ENCODE measurements at regions not wholly inside any gene's neighbourhood (a gene's known extent, or its start where the extent isn't known, plus 50 kb on each side); places are given as distances from the start of the nearest gene placed in this dataset.

GRCh38 chr13:80476953-80477352, 136.0 kb upstream of the SPRY2 start:
- no peaks in the 10 kb centered on the region for H3K36me3 ChIP-seq (ENCODE audit: control insufficient read depth, insufficient read depth, low read length)
- TF ChIP-seq, protein P1, sequence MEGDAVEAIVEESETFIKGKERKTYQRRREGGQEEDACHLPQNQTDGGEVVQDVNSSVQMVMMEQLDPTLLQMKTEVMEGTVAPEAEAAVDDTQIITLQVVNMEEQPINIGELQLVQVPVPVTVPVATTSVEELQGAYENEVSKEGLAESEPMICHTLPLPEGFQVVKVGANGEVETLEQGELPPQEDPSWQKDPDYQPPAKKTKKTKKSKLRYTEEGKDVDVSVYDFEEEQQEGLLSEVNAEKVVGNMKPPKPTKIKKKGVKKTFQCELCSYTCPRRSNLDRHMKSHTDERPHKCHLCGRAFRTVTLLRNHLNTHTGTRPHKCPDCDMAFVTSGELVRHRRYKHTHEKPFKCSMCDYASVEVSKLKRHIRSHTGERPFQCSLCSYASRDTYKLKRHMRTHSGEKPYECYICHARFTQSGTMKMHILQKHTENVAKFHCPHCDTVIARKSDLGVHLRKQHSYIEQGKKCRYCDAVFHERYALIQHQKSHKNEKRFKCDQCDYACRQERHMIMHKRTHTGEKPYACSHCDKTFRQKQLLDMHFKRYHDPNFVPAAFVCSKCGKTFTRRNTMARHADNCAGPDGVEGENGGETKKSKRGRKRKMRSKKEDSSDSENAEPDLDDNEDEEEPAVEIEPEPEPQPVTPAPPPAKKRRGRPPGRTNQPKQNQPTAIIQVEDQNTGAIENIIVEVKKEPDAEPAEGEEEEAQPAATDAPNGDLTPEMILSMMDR (IDR thresholded peaks at IDR 0.05; ENCODE audit: insufficient read depth, low read length, poor library complexity, severe bottlenecking), result no peak
- no peaks in the 10 kb centered on the region for H3K27me3 ChIP-seq (ENCODE audit: control insufficient read depth, insufficient read depth, low read length)
- no peak for DNase-seq (ENCODE audit: low read depth)
- H3K4me3 ChIP-seq (ENCODE audit: low read depth, low read length), result no peak overlapping the region

DNA sequence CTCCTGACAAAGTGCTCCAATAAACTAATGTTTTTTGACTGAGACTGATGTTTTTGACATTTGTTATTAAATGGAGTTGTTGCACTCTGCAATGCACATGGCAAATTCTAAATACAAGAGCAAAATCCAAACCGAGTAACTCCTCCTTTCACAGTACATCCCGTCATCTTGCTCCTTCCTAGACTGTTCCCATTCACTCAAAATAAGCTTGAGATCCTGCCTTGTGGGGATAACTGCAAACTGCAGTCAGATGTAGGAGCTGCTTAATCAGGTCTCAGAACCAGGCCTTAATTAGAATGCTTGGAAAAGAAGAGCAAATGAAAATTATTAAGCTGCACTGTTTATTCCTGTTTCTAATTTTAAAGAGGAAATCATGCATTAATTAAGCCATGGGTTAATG, 134.8 kb upstream of the SPRY2 start:
- TF ChIP-seq, protein P1 (IDR thresholded peaks at IDR 0.05; ENCODE audit: insufficient read depth, low read length, poor library complexity, severe bottlenecking), result no peak
- Histone ChIP-seq H3K4me3 (ENCODE audit: low read depth, low read length) (no peak overlapping the region), H3K36me3 (ENCODE audit: control insufficient read depth, insufficient read depth, low read length) (no peaks in the 10 kb centered on the region), H3K27me3 (ENCODE audit: control insufficient read depth, insufficient read depth, low read length) (no peaks in the 10 kb centered on the region)
- no peak for DNase-seq (ENCODE audit: low read depth)

- Histone ChIP-seq H3K36me3 (ENCODE audit: control insufficient read depth, insufficient read depth, low read length) (no peaks in the 10 kb centered on the region), H3K4me3 (ENCODE audit: low read depth, low read length) (no peak overlapping the region), H3K27me3 (ENCODE audit: control insufficient read depth, insufficient read depth, low read length) (no peaks in the 10 kb centered on the region)
- DNase-seq (ENCODE audit: low read depth), result peak; percentile 52
- TF ChIP-seq, protein P1 (IDR thresholded peaks at IDR 0.05; ENCODE audit: insufficient read depth, low read length, poor library complexity, severe bottlenecking), result no peak
These were observed 132.8 kb upstream of the SPRY2 start for GRCh38 chr13:80473695-80474094.

DNA sequence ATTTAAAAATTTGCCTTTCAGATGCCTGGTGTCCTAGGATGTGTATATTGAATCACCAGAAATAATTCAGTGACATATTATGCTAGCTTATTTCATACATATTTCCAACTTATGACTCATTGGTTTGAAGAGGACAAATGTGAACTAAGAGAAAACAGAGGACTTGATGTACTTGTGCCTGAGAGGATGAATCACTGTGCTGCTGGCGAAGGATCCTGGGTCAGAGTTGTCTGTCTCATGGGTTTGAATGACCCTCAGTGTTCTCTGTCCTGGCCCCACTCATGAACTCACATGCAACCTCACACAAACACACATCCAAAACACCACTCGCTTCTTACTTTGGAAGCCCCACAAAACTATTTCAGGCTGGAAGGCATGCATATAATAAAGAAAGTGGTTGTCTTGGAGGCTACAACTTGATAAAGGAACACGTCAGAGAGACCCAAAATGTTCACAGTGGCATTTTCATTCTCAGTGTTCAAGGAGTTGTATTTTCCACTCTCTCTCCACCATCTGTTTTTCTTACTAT, 129.0 kb upstream of the SPRY2 start:
- peak; percentile 12 for DNase-seq (ENCODE audit: low read depth)
- no peaks in the 10 kb centered on the region for H3K27me3 ChIP-seq (ENCODE audit: control insufficient read depth, insufficient read depth, low read length)

DNA sequence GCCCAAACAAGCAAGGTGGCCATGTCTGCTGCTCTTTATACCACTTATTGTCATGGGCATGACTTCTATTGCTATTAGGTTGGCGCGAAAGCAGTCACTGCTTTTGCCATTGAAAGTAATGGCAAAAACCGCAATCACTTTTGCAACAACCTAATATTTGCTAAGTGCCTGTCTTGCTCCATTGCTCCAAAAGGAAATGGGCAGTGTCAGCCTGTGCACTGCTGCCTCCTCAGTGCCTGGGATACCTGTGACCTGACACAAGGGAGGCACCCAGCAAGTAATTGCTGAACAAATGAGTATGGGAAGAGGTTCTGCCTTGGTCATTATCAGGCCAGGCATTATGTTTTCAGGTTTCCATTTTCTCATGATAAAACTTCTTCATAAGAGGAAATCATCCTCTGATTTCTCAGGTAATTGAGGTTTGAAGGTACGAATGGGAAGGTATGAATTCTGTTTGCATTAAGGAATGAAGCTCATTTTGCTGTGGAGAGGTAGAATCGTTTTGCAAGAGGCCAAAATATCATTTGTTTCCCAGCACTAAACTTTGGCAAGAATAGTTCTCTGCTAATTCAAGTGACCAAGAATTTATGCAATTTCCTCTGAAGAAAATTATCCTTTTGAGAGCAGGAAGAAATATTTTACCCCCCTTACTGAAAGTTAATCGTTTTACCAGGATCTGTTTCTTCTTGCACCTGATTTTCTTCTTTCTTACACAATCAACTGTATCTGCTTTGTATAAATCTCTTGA, 128.4 kb upstream of the SPRY2 start:
- TF ChIP-seq, protein P1 (IDR thresholded peaks at IDR 0.05; ENCODE audit: insufficient read depth, low read length, poor library complexity, severe bottlenecking), result no peak
- no peaks in the 10 kb centered on the region for H3K27me3 ChIP-seq (ENCODE audit: control insufficient read depth, insufficient read depth, low read length)
- H3K36me3 ChIP-seq (ENCODE audit: control insufficient read depth, insufficient read depth, low read length), result no peaks in the 10 kb centered on the region
- no peak for DNase-seq (ENCODE audit: low read depth)
- H3K4me3 ChIP-seq (ENCODE audit: low read depth, low read length), result no peak overlapping the region

More for the DNA sequence above, 129.0 kb upstream of the SPRY2 start:
- no peaks in the 10 kb centered on the region for H3K36me3 ChIP-seq (ENCODE audit: control insufficient read depth, insufficient read depth, low read length)
- TF ChIP-seq, protein P1 (IDR thresholded peaks at IDR 0.05; ENCODE audit: insufficient read depth, low read length, poor library complexity, severe bottlenecking), result no peak
- H3K4me3 ChIP-seq (ENCODE audit: low read depth, low read length), result no peak overlapping the region

DNA sequence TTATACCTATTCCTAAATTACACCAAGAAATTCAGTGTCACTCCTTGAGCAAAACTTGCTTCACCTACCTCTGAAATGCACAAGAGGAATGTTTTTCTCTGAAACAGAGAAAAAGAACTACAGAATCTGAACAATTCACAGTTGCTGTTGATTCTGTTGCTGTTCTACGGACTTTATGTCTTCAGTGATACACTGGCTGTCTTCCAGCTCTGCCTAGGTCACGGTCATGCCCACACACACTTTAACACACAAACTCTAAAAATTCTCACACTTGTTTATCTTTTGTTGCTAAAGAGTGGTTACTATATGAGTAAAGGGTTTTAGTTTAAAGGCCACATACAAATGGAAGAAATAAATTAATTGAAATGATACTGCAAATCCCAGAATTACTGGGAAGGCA, 124.4 kb upstream of the SPRY2 start:
- no peak for DNase-seq (ENCODE audit: low read depth)
- no peaks in the 10 kb centered on the region for H3K36me3 ChIP-seq (ENCODE audit: control insufficient read depth, insufficient read depth, low read length)
- H3K27me3 ChIP-seq (ENCODE audit: control insufficient read depth, insufficient read depth, low read length), result no peaks in the 10 kb centered on the region
- H3K4me3 ChIP-seq (ENCODE audit: low read depth, low read length), result no peak overlapping the region
- TF ChIP-seq, protein P1 (IDR thresholded peaks at IDR 0.05; ENCODE audit: insufficient read depth, low read length, poor library complexity, severe bottlenecking), result no peak
